SKM-1 (cell line): ENCODE measurements at regions not wholly inside any gene's neighbourhood (a gene's known extent, or its start where the extent isn't known, plus 50 kb on each side); places are given as distances from the start of the nearest gene placed in this dataset.

ENCODE experiments used
- DNase-seq: peaks from one replicate; lab custom pipeline; 2025; ENCODE audit not compliant: unreplicated experiment; lab: John Stamatoyannopoulos, UW

DNA sequence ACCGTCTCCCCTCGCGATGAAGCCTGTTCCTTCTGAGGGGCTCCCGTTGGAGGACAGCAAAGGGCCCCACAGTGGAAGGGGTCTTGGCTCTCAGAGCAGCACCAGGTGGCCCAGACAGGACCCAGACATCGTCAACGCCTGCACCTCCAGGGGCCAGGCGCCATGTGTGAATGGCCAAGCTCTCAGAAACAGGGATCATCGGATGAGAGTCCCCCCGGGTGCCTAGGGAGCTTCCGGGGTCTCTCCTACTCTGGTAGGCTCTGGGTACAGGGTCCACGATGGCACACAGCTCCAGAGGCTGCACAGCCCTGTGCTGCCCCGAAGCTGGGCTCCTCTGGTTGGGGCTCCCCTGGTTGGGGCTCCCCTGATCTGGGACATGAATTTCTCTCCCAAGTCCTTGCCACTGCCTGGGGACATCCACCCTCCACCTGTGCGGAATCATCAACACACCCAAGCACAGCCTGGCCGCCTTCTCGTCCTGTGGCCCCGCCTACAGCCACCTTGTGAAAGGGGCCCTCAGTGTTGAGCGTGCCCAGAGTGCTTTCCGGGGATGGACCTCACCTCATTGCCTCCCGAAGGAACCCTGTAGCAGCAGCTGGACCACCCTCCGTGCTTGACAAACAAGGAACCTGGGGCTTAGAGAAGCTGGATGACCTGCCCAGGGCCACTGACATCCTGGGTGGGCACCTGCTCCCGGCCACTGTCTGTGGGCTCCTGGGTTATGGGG lies 929.0 kb downstream of the BRD1 start:
- DNase-seq: no peak

GRCh38 chr22:48897645-48898370 lies 929.9 kb downstream of the BRD1 start:
- no peak for DNase-seq

GRCh38 chr22:48896766-48897644 lies 930.7 kb downstream of the BRD1 start:
- DNase-seq: no peak

DNA sequence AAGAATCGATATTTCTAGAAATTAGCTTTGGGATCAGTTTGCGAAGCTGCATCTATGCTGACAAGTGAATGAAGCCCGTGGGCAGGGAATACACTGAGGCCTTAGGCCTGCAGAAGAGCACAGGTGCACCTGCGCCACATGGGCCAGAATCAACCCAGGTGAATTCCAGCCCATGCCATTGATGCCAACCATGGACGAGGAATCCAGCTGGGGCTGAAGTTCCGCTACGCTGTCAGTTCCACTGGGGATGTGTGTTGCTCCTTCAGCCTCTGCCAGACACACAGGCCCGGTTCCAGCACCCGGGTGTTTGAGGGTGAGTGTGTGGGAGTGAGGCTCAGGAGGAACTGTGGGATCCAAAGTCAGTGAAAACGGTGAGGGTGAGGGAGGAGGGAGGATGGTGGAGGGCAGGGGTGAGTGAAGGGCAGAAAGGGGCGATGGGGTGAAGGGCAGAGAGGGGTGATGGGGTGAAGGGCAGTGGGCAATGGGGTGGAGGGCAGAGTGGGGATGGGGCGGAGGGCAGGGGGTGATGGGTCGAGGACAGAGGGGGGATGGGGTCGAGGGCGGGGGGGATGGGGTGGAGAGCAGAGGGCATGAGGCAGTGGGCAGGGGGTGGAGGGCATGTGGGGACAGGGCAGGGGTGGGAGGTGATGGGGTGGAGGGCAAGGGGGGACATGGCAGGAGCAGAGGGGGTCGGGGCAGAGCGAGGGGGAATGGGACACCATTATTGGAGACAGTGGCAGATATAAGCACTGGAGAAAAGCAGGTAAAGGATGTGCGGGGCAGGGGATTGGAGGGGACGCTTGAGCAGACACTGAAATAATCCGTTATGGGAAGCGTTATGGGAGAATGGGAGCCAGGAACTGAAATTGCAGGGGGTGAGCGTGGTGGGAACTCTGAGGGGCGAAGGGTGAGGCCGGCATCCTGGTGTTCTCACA lies 931.6 kb downstream of the BRD1 start:
- DNase-seq: no peak

DNA sequence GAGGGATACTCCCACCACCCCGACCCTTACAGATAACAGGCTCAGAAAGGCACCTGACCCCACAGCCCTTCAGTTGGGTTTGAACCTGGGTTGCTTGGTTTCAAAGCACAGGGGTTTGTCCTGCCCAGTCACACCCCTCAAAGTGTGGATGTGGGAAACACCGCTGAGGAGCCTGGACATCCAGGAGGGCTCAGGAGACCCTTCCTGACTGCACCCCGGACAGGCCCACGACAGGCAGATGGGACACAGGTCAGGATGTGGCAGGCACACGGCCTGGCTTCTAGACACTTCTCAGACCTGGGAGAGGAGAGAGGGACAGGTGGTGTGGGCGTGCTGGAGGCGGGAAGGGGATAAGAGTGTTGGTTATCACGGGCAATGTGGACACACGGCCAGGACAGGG lies 932.3 kb downstream of the BRD1 start:
- DNase-seq: no peak

DNA sequence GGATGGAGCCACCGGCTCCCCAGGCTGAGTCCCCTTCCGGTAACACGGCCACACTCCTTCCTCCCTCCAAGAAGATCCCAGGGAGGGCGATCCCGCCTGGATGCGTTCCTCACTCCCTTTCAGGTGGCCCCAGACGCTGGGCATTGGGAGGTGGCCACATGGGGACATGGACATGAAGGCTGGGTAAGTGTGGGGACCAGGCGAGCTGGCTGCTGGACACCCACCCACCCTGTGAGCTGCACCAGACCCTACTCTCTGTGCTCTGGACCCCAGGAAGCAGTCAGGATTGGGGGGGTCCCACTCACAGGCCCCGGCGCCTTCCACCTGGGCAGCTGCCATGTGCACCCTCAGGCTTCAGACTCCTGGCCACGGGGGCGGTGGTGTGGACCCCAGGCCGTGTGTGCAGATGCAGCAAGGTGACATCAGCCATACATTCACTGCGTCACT lies 932.8 kb downstream of the BRD1 start:
- DNase-seq: no peak

GRCh38 chr22:48894064-48894671 lies 933.5 kb downstream of the BRD1 start:
- DNase-seq: no peak

GRCh38 chr22:48893288-48894063 lies 934.2 kb downstream of the BRD1 start:
- DNase-seq: no peak

DNA sequence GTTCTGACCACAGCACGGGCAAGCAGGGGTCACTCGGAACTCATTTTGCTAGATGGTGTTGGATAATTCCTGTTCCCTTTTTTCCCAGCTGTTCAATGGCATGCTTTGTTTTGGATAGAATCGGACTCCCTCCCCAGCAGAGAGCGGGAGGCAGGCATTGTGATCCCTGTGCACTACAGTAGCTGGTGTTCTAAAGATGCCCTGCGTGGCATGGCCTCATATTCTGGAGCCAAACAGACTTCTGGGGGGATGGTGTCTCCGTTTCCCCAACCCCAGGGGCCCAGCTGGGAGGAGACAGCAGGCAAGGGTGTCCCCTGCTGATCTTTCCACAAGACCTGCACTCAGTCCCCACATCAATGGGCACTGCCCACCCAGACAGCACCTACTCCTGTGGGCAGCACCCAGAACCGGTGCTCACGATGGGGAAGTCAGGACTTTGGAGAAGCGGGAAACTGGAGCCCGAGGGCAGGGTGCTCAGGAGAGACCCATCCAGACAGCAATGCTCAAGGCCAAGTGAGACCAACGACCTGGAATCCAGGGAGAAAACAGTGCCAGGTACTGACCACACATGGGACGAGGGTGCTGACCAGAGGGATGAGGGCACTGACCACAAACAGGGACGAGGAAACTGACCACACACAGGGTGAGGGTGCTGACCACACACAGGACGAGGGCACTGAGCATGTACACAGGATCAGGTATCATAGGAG lies 934.9 kb downstream of the BRD1 start:
- DNase-seq: no peak

DNA sequence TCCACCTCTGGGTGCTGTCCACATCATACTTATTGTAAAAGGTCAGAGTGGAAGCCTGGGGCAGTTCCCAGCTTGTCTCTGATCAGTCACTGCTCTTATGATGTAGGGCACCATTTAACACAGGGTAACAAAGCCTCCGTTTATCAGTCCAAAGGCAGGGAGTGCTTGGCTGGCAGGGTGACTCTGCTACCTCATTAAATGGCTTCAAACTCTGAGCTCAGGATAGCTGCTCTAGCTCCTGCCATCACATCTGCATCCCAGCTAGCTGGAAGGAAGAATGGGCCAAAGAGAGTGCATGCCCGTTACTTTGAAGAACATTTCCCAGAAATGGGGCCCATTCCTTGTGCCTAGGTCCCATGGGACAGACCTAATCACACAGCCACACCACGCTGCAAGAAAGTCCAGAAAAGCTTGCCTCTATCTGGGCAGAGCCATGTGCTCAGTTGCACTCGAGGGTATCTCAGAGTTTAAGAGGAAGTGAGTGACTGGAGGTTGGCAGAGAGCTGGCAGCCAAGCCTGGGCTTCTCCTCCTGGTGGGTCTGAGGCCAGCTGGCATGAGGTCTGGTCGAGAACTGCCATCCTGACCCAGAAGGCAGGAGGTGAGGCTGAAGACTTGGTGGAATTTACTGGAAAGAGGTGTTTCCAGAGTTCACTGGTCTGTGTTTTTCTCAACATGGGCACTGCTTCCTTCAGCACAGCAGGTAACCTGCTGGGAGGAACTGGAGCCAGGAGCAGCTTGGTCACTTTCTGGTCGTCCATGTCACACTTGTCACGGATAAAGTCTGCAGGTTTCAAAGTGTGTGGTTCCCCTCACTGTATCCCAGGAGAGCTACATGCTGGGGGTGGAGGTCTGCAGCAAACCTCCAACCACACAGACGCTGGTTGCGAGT lies 935.7 kb downstream of the BRD1 start:
- DNase-seq: no peak

DNA sequence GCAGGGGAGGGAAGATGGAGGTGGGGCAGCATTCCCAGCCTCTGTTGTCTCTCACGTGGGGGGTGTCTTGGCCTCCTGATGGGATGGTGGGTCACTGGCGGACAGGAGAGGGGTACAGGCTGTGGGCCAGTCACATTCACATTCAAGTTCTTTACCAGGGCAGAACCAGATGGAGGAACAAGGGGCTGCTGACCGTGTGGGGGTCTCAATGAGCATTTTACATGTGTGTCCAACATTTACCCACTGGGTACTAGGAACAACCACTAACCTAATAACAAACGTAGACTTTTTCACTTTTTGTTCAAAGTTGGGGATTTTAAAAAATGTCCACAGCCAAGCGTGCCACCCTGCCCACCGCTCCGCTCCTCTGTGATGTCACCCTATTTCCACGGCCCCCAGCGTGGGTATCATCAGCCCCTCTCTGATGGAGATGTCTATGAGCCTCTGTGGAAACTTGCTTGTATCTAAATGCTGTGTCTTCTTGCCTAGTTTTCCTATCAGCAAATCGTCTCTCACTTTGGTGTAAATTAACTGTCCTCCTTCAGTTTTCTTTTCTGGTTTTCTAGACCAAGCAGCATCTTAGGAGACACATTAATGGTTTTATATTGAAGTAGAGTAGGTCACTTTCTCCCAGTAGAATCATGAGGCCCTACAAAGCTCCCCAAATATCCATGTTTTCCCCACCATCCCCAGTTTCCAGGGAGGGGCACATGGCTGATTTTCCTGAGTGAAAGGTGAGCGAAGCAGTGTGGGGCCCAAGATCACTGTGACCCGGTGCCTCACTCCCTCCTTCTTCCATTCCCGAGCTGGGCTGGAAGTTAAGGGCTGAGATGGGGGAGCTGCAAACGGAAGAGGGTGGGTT lies 936.7 kb downstream of the BRD1 start:
- no peak for DNase-seq

GRCh38 chr22:48889887-48890692 lies 937.6 kb downstream of the BRD1 start:
- DNase-seq: no peak

GRCh38 chr22:48889209-48889830 lies 938.4 kb downstream of the BRD1 start:
- DNase-seq: no peak

DNA sequence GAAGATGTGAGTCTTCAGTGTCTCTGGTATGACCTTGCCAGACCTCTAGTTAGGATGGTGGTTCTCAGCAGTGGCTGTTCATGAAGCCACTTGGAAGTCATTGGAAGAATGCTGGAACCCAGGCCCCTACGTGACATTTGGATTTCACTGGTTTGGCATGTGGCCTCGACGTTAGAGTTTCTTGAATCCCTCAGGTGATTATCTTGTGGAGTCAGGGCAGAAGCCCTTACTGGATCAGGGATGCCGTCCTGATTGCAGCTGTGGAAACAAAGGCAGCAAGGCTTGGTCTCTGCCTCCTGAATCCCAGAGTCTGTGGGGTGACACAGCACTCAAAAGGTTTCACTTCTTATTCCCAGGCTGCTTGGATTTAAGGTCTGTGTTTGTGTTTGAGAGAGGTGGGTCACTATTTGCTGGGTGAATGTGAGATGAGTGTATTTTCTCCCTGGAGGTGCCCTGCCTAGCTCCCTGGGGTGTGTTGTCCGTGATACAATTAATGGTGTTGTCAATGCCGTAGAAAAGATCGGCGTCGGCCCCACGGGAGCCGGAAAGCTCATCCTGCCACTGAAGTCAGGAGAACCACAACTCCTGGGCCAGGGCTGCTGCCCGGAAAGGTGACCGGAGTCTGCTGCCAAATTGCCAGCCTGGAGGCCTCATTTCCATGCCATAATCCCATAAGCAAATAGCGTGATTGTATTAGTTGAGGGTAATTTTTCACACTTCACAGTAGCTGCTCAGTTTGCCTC lies 939.0 kb downstream of the BRD1 start:
- no peak for DNase-seq
